ENCODE measurements at regions not wholly inside any gene's neighbourhood (a gene's known extent, or its start where the extent isn't known, plus 50 kb on each side); places are given as distances from the start of the nearest gene placed in this dataset.

GRCh38 chr18:47510831-47511230 is 259.4 kb upstream of the SKOR2 start:
- TF ChIP-seq POLR2A (IDR thresholded peaks at IDR 0.05; ENCODE audit: low read depth, low read length), result no peak
- no peak for TF ChIP-seq CTCF (conservative IDR thresholded peaks at IDR 0.05; ENCODE audit: low read depth, low read length)
- no peak for TF ChIP-seq ELK1 (IDR thresholded peaks at IDR 0.05; ENCODE audit: borderline replicate concordance, low read depth, low read length)
- no peak for TF ChIP-seq CEBPB (IDR thresholded peaks at IDR 0.05; ENCODE audit: low read depth, low read length)
- TF ChIP-seq RAD21 (IDR thresholded peaks at IDR 0.05; ENCODE audit: low read length), result no peak
- TF ChIP-seq SMC3 (IDR thresholded peaks at IDR 0.05; ENCODE audit: low read depth, low read length), result no peak
- no peak for TF ChIP-seq RCOR1 (IDR thresholded peaks at IDR 0.05; ENCODE audit: insufficient replicate concordance, low read length)
- TF ChIP-seq BHLHE40 (IDR thresholded peaks at IDR 0.05; ENCODE audit: low read depth, low read length), result no peak
- no peak for TF ChIP-seq USF2 (IDR thresholded peaks at IDR 0.05; ENCODE audit: low read depth, low read length)
- TF ChIP-seq RFX5 (IDR thresholded peaks at IDR 0.05; ENCODE audit: low read depth, low read length), result no peak
- TF ChIP-seq FOS (IDR thresholded peaks at IDR 0.05; ENCODE audit: low read depth, low read length), result no peak
- TF ChIP-seq MAZ (IDR thresholded peaks at IDR 0.05; ENCODE audit: borderline replicate concordance, low read depth, low read length), result no peak
- TF ChIP-seq NFE2L2 (IDR thresholded peaks at IDR 0.05; ENCODE audit: low read depth, low read length), result no peak
